BLaER1 treated with 17β-estradiol and CSF1 and Interleukin-3, amounts not matched to agents 10 nM and 100 nM (cell line): ENCODE measurements at regions not wholly inside any gene's neighbourhood (a gene's known extent, or its start where the extent isn't known, plus 50 kb on each side); places are given as distances from the start of the nearest gene placed in this dataset.

ENCODE experiments used
- H3K27ac ChIP-seq, 11 experiments: shearing (Covaris generic); formaldehyde crosslinking; 2 replicates each; pipeline ENCODE4 v1.8.1; 2022
- H3K27me3 ChIP-seq, 11 experiments: shearing (Covaris generic); formaldehyde crosslinking; 2 replicates each; pipeline ENCODE4 v1.8.1; 2022
- H3K36me3 ChIP-seq, 11 experiments: shearing (Covaris generic); formaldehyde crosslinking; 2 replicates each; pipeline ENCODE4 v1.8.1; 2022
- H3K4me1 ChIP-seq, 10 experiments: shearing (Covaris generic); formaldehyde crosslinking; 2 replicates each; pipeline ENCODE4 v1.8.1; 2022
- H3K4me2 ChIP-seq, 11 experiments: shearing (Covaris generic); formaldehyde crosslinking; 2 replicates each; pipeline ENCODE4 v1.8.1; 2022
- H3K4me3 ChIP-seq, 10 experiments: shearing (Covaris generic); formaldehyde crosslinking; 2 replicates each; pipeline ENCODE4 v1.8.1; 2022
- H3K9ac ChIP-seq, 11 experiments: shearing (Covaris generic); formaldehyde crosslinking; 2 replicates each; pipeline ENCODE4 v1.8.1; 2022
- H3K9me3 ChIP-seq, 11 experiments: shearing (Covaris generic); formaldehyde crosslinking; replicated peaks in 1 of 11; 2 replicates each; pipeline ENCODE4 v1.8.1; 2022
- H4K20me1 ChIP-seq, 11 experiments: shearing (Covaris generic); formaldehyde crosslinking; 2 replicates each; pipeline ENCODE4 v1.8.1; 2022
- Cebpa-rat ChIP-seq, 11 experiments: shearing (Covaris generic); IDR thresholded peaks; 2 replicates each; pipeline ENCODE4 v1.8.1; 2022

- Histone ChIP-seq H3K27me3 (no peaks in the 10 kb centered on the region), H4K20me1 (no peaks in the 10 kb centered on the region), H3K27ac (no peak overlapping the region), H3K9ac (no peak overlapping the region), H3K4me2 (no peak overlapping the region), H3K4me3 (no peak overlapping the region), H3K36me3 (no peaks in the 10 kb centered on the region), H3K9me3 (no peaks in the 10 kb centered on the region), H3K4me1 (no peaks in the 10 kb centered on the region)
- no peak for TF ChIP-seq Cebpa-rat (IDR thresholded peaks at IDR 0.05)
Observed at GRCh38 chr5:155836089-155836803, 490.7 kb upstream of the SGCD start.

- Histone ChIP-seq H3K9ac (no peak overlapping the region), H3K4me2 (no peak overlapping the region), H3K36me3 (no peaks in the 10 kb centered on the region), H3K27me3 (no peaks in the 10 kb centered on the region), H3K27ac (no peak overlapping the region), H3K4me3 (no peak overlapping the region), H3K9me3 (no peaks in the 10 kb centered on the region), H3K4me1 (no peaks in the 10 kb centered on the region), H4K20me1 (no peaks in the 10 kb centered on the region)
- TF ChIP-seq Cebpa-rat (IDR thresholded peaks at IDR 0.05), result no peak
Observed at GRCh38 chr5:155838394-155838793, 488.6 kb upstream of the SGCD start.

GRCh38 chr5:155839251-155840037 lies 487.5 kb upstream of the SGCD start:
- Histone ChIP-seq H3K9ac (no peak overlapping the region), H3K4me2 (no peak overlapping the region), H4K20me1 (no peaks in the 10 kb centered on the region), H3K36me3 (no peaks in the 10 kb centered on the region), H3K27ac (no peak overlapping the region), H3K4me3 (no peak overlapping the region), H3K4me1 (no peaks in the 10 kb centered on the region), H3K27me3 (no peaks in the 10 kb centered on the region), H3K9me3 (no peaks in the 10 kb centered on the region)
- no peak for TF ChIP-seq Cebpa-rat (IDR thresholded peaks at IDR 0.05)

- Histone ChIP-seq H3K27me3 (no peaks in the 10 kb centered on the region), H3K36me3 (no peaks in the 10 kb centered on the region), H4K20me1 (no peaks in the 10 kb centered on the region), H3K9me3 (no peaks in the 10 kb centered on the region), H3K9ac (no peak overlapping the region), H3K27ac (no peak overlapping the region), H3K4me3 (no peak overlapping the region), H3K4me2 (no peak overlapping the region), H3K4me1 (no peaks in the 10 kb centered on the region)
- TF ChIP-seq Cebpa-rat (IDR thresholded peaks at IDR 0.05), result no peak
Observed at GRCh38 chr5:155844542-155844941, 482.4 kb upstream of the SGCD start.

GRCh38 chr5:155850370-155850769 lies 476.6 kb upstream of the SGCD start:
- Histone ChIP-seq H3K4me2 (no peak overlapping the region), H3K36me3 (no peaks in the 10 kb centered on the region), H3K9me3 (no peaks in the 10 kb centered on the region), H3K27ac (no peak overlapping the region), H3K9ac (no peak overlapping the region), H3K4me3 (no peak overlapping the region), H4K20me1 (no peaks in the 10 kb centered on the region), H3K27me3 (no peaks in the 10 kb centered on the region), H3K4me1 (no peaks in the 10 kb centered on the region)
- no peak for TF ChIP-seq Cebpa-rat (IDR thresholded peaks at IDR 0.05)

GRCh38 chr5:155866971-155867370 lies 460.0 kb upstream of the SGCD start:
- Histone ChIP-seq H3K4me3 (no peak overlapping the region), H3K4me2 (no peak overlapping the region), H3K4me1 (no peaks in the 10 kb centered on the region), H3K27me3 (no peaks in the 10 kb centered on the region), H4K20me1 (no peaks in the 10 kb centered on the region), H3K27ac (no peak overlapping the region), H3K9ac (no peak overlapping the region), H3K9me3 (no peaks in the 10 kb centered on the region), H3K36me3 (no peaks in the 10 kb centered on the region)
- no peak for TF ChIP-seq Cebpa-rat (IDR thresholded peaks at IDR 0.05)

- no peak overlapping the region for H3K27ac ChIP-seq
- no peaks in the 10 kb centered on the region for H3K9me3 ChIP-seq
- H3K27me3 ChIP-seq, result no peaks in the 10 kb centered on the region
- no peaks in the 10 kb centered on the region for H3K36me3 ChIP-seq
- no peaks in the 10 kb centered on the region for H3K4me1 ChIP-seq
- H4K20me1 ChIP-seq, result no peaks in the 10 kb centered on the region
- H3K4me3 ChIP-seq, result no peak overlapping the region
- TF ChIP-seq Cebpa-rat (IDR thresholded peaks at IDR 0.05), result no peak
- no peak overlapping the region for H3K9ac ChIP-seq
- no peak overlapping the region for H3K4me2 ChIP-seq
Observed at GRCh38 chr5:155867522-155868088, 459.4 kb upstream of the SGCD start.

GRCh38 chr5:155870636-155871035 lies 456.3 kb upstream of the SGCD start:
- H3K4me1 ChIP-seq, result no peaks in the 10 kb centered on the region
- no peak overlapping the region for H3K27ac ChIP-seq
- H4K20me1 ChIP-seq, result no peaks in the 10 kb centered on the region
- no peak overlapping the region for H3K4me3 ChIP-seq
- H3K36me3 ChIP-seq, result no peaks in the 10 kb centered on the region
- no peak overlapping the region for H3K9ac ChIP-seq
- H3K9me3 ChIP-seq, result no peaks in the 10 kb centered on the region
- H3K27me3 ChIP-seq, result no peaks in the 10 kb centered on the region
- no peak for TF ChIP-seq Cebpa-rat (IDR thresholded peaks at IDR 0.05)
- H3K4me2 ChIP-seq, result no peak overlapping the region

GRCh38 chr5:155871623-155872022 lies 455.3 kb upstream of the SGCD start:
- H3K4me2 ChIP-seq, result no peak overlapping the region
- H3K27me3 ChIP-seq, result no peaks in the 10 kb centered on the region
- no peaks in the 10 kb centered on the region for H3K36me3 ChIP-seq
- H3K9ac ChIP-seq, result no peak overlapping the region
- H4K20me1 ChIP-seq, result no peaks in the 10 kb centered on the region
- H3K4me1 ChIP-seq, result no peaks in the 10 kb centered on the region
- H3K9me3 ChIP-seq, result no peaks in the 10 kb centered on the region
- H3K27ac ChIP-seq, result no peak overlapping the region
- H3K4me3 ChIP-seq, result no peak overlapping the region
- no peak for TF ChIP-seq Cebpa-rat (IDR thresholded peaks at IDR 0.05)
